IMR-90 (cell line): ENCODE measurements at regions not wholly inside any gene's neighbourhood (a gene's known extent, or its start where the extent isn't known, plus 50 kb on each side); places are given as distances from the start of the nearest gene placed in this dataset.

Experiments used
- ATAC-seq: fragments of 200-7000 bp; cut with Tn5 transposase; 2 replicates; pipeline ENCODE4 v1.9.1; 2020; ENCODE audit warnings: low read depth, mild to moderate bottlenecking, moderate library complexity
- BruUV-seq: library from RNA; stranded (reverse); fragments of 400-500 nt; replicated peaks from 2 replicates; lab custom pipeline; 2021; lab: Mats Ljungman, UMichigan
- CTCF ChIA-PET: fragments of 300-600 bp; formaldehyde crosslinking; extraction: SDS; loops from one replicate; lab custom pipeline; 2021; ENCODE audit warnings: antibody characterized with exemption; lab: Yijun Ruan, JAX
- POLR2A ChIA-PET: fragments of 300-600 bp; sonication (Branson Sonifier 250); formaldehyde crosslinking; loops from one replicate; lab custom pipeline; 2022; ENCODE audit warnings: antibody characterized with exemption; ENCODE audit not compliant: unreplicated experiment; lab: Charles Lee
- DNase-seq: peaks from one replicate; pipeline ENCODE4 v3.0.0; 2013
- H2AFZ ChIP-seq: replicated peaks from 2 replicates; pipeline ENCODE3; 2013; ENCODE audit warnings: low read length, mild to moderate bottlenecking; ENCODE audit not compliant: poor library complexity
- H2AK5ac ChIP-seq: 2 replicates; pipeline ENCODE4 v1.6.1; 2013; ENCODE audit warnings: low read depth, low read length, inconsistent platforms
- H2AK9ac ChIP-seq: replicated peaks from 2 replicates; pipeline ENCODE3; 2013; ENCODE audit warnings: mild to moderate bottlenecking, low read depth, low read length, moderate library complexity; ENCODE audit not compliant: poor library complexity
- H2BK120ac ChIP-seq: 2 replicates; pipeline ENCODE4 v1.6.1; 2013; ENCODE audit warnings: low read depth, low read length, inconsistent platforms
- H2BK15ac ChIP-seq: 3 replicates; pipeline ENCODE4 v1.6.1; 2013; ENCODE audit warnings: low read depth, low read length, inconsistent platforms
- H2BK20ac ChIP-seq: 2 replicates; pipeline ENCODE4 v1.6.1; 2013; ENCODE audit warnings: low read depth, mild to moderate bottlenecking, inconsistent platforms, low read length, moderate library complexity
- H2BK5ac ChIP-seq: 2 replicates; pipeline ENCODE4 v1.6.1; 2013; ENCODE audit warnings: mild to moderate bottlenecking, low read depth, low read length, inconsistent platforms; ENCODE audit not compliant: poor library complexity, severe bottlenecking
- H3K14ac ChIP-seq: replicated peaks from 2 replicates; pipeline ENCODE4 v1.6.1; 2013; ENCODE audit warnings: low read depth, low read length, inconsistent platforms
- H3K18ac ChIP-seq: 2 replicates; pipeline ENCODE4 v1.6.1; 2013; ENCODE audit warnings: low read depth, low read length, control low read depth
- H3K23ac ChIP-seq: 2 replicates; pipeline ENCODE4 v1.6.1; 2013; ENCODE audit warnings: low read depth, low read length, inconsistent platforms
- H3K27ac ChIP-seq: 2 replicates; pipeline ENCODE4 v1.5.1; 2013; ENCODE audit warnings: mild to moderate bottlenecking, control low read depth, low read length; ENCODE audit not compliant: insufficient read depth
- H3K27me3 ChIP-seq: 2 replicates; pipeline ENCODE4 v1.6.1; 2013; ENCODE audit warnings: low read length; ENCODE audit not compliant: control insufficient read depth, insufficient read depth
- H3K36me3 ChIP-seq: 2 replicates; pipeline ENCODE4 v1.6.1; 2013; ENCODE audit warnings: low read length, mixed read lengths; ENCODE audit not compliant: control insufficient read depth, insufficient read depth
- H3K4ac ChIP-seq: 2 replicates; pipeline ENCODE4 v1.6.1; 2013; ENCODE audit warnings: low read depth, low read length, inconsistent platforms
- H3K4me1 ChIP-seq: 2 replicates; pipeline ENCODE4 v1.6.1; 2013; ENCODE audit warnings: low read length, mixed read lengths; ENCODE audit not compliant: control insufficient read depth, insufficient read depth
- H3K4me2 ChIP-seq: 2 replicates; pipeline ENCODE4 v1.6.1; 2013; ENCODE audit warnings: low read depth, mild to moderate bottlenecking, control low read depth, low read length, moderate library complexity
- H3K4me3 ChIP-seq: 2 replicates; pipeline ENCODE4 v1.5.1; 2013; ENCODE audit warnings: low read depth, mild to moderate bottlenecking, control low read depth, low read length, moderate library complexity; ENCODE audit not compliant: insufficient read depth
- H3K56ac ChIP-seq: 2 replicates; pipeline ENCODE4 v1.6.1; 2013; ENCODE audit warnings: low read length, inconsistent platforms; ENCODE audit not compliant: insufficient read depth; ENCODE audit errors: extremely low read depth
- H3K79me1 ChIP-seq, 2 experiments: 2 replicates each; pipeline ENCODE4 v1.6.1; 2013; ENCODE audit warnings: low read length in 2 of 2, inconsistent platforms in 1 of 2, low read depth in 1 of 2
- H3K9ac ChIP-seq: 2 replicates; pipeline ENCODE4 v1.6.1; 2013; ENCODE audit warnings: low read depth, low read length, control low read depth
- H3K9me1 ChIP-seq: 2 replicates; pipeline ENCODE4 v1.6.1; 2013; ENCODE audit warnings: low read length, inconsistent platforms; ENCODE audit not compliant: insufficient read depth
- H3K9me3 ChIP-seq: 2 replicates; pipeline ENCODE4 v1.6.1; 2013; ENCODE audit warnings: low read length; ENCODE audit not compliant: control insufficient read depth, insufficient read depth
- H4K20me1 ChIP-seq: 2 replicates; pipeline ENCODE4 v1.6.1; 2013; ENCODE audit warnings: low read length, inconsistent platforms; ENCODE audit not compliant: insufficient read depth
- H4K5ac ChIP-seq: 2 replicates; pipeline ENCODE4 v1.6.1; 2013; ENCODE audit warnings: mild to moderate bottlenecking, low read depth, low read length, control low read depth
- H4K8ac ChIP-seq, 2 experiments: 2 replicates each; pipeline ENCODE4 v1.6.1; 2013; ENCODE audit warnings: low read depth in 2 of 2, low read length in 2 of 2, control low read depth in 1 of 2, inconsistent platforms in 1 of 2
- H4K91ac ChIP-seq: 2 replicates; pipeline ENCODE4 v1.6.1; 2013; ENCODE audit warnings: low read depth, low read length, inconsistent platforms; ENCODE audit not compliant: insufficient read depth
- BHLHE40 ChIP-seq: fragments of 150-350 bp; IDR thresholded peaks from 2 replicates; pipeline ENCODE4 v1.6.1; 2016; ENCODE audit warnings: mild to moderate bottlenecking, low read depth, low read length
- CEBPB ChIP-seq: IDR thresholded peaks from 2 replicates; pipeline ENCODE4 v1.6.1; 2012; ENCODE audit warnings: low read depth, low read length, improper control_type of control experiment
- CHD1 ChIP-seq: IDR thresholded peaks from 2 replicates; pipeline ENCODE4 v1.6.1; 2012; ENCODE audit warnings: low read depth, low read length, improper control_type of control experiment
- FOS ChIP-seq: fragments of 150-350 bp; IDR thresholded peaks from 2 replicates; pipeline ENCODE4 v1.6.1; 2016; ENCODE audit warnings: low read depth, low read length
- MAFK ChIP-seq: IDR thresholded peaks from 2 replicates; pipeline ENCODE4 v1.6.1; 2012; ENCODE audit warnings: low read depth, low read length, improper control_type of control experiment
- MAZ ChIP-seq: IDR thresholded peaks from 2 replicates; pipeline ENCODE4 v1.6.1; 2012; ENCODE audit warnings: low read depth, mild to moderate bottlenecking, low read length, improper control_type of control experiment, moderate library complexity, borderline replicate concordance
- MXI1 ChIP-seq: IDR thresholded peaks from 2 replicates; pipeline ENCODE4 v1.6.1; 2012; ENCODE audit warnings: low read depth, mild to moderate bottlenecking, low read length, moderate library complexity, borderline replicate concordance
- NFE2L2 ChIP-seq: fragments of 150-350 bp; IDR thresholded peaks from 2 replicates; pipeline ENCODE4 v1.6.1; 2016; ENCODE audit warnings: low read depth, mild to moderate bottlenecking, low read length
- POLR2A ChIP-seq: IDR thresholded peaks from 2 replicates; pipeline ENCODE4 v1.6.1; 2012; ENCODE audit warnings: mild to moderate bottlenecking, low read depth, low read length
- RAD21 ChIP-seq: IDR thresholded peaks from 2 replicates; pipeline ENCODE4 v1.6.1; 2012; ENCODE audit warnings: low read length, improper control_type of control experiment
- RCOR1 ChIP-seq: IDR thresholded peaks from 2 replicates; pipeline ENCODE4 v1.6.1; 2012; ENCODE audit warnings: mild to moderate bottlenecking, low read length, improper control_type of control experiment; ENCODE audit not compliant: insufficient replicate concordance
- RFX5 ChIP-seq: IDR thresholded peaks from 2 replicates; pipeline ENCODE4 v1.8.0; 2012; ENCODE audit warnings: low read depth, mild to moderate bottlenecking, low read length, moderate library complexity
- SMC3 ChIP-seq: fragments of 150-350 bp; IDR thresholded peaks from 2 replicates; pipeline ENCODE4 v1.6.1; 2016; ENCODE audit warnings: low read depth, mild to moderate bottlenecking, antibody characterized with exemption, low read length, moderate library complexity
- WGBS, 2 experiments: methylation state at CpG; one replicate each; pipeline versions ENCODE4 v1.1.5 to v1.1.7; 2013; ENCODE audit warnings: missing lambda C conversion rate in 2 of 2; ENCODE audit not compliant: insufficient read length in 1 of 2; ENCODE audit errors: extremely low coverage in 2 of 2; 5-methylcytosine and 5-hydroxymethylcytosine counted together
- dilution Hi-C: fragments of 300-500 bp; cut with HindIII; formaldehyde crosslinking; loops from one replicate; pipeline ENCODE4 v1.14.3; 2018; ENCODE audit warnings: low sequenced_read_pairs; ENCODE audit not compliant: unreplicated experiment
- in situ Hi-C: fragments of 300-500 bp; cut with MboI; formaldehyde crosslinking; loops from 3 replicates; pipeline ENCODE4 v1.14.3; 2019; ENCODE audit warnings: low sequenced_read_pairs, inconsistent platforms, mixed read lengths
- intact Hi-C: fragments of 100-400 bp; cut with micrococcal nuclease; formaldehyde crosslinking; loops from 2 replicates; pipeline ENCODE4 v1.10.0; 2022
- TF ChIP-seq, protein P1 (sequence below): fragments of 150-350 bp; IDR thresholded peaks from 2 replicates; pipeline ENCODE4 v1.6.1; 2017; ENCODE audit warnings: mild to moderate bottlenecking, antibody characterized with exemption, low read length, low read depth
- TF ChIP-seq, protein P2 (sequence below): conservative IDR thresholded peaks from 2 replicates; pipeline ENCODE4 v1.5.1; 2012; ENCODE audit warnings: mild to moderate bottlenecking, low read depth, low read length, improper control_type of control experiment
- TF ChIP-seq, protein P3 (sequence below): fragments of 150-350 bp; IDR thresholded peaks from 2 replicates; pipeline ENCODE4 v1.6.1; 2016; ENCODE audit warnings: low read depth, mild to moderate bottlenecking, low read length, moderate library complexity, borderline replicate concordance

DNA sequence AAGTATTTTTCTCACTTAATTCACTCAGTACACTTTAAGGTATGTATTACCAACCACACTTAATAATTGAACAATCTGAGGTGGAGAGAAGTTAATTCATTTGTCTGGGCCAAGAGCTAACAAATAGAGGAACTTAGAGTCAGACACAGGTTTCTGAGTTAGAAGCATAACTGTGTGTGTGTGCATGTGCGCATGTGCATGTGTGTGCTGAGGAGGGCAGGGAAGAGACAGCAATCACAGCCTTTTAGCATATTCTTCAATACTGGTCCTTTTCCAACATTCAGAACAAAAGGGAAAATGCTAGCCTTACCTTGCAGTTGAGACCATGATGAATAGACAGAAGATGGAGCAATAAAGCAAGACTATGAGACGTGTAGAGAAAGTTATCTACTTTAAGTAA is 136.2 kb upstream of the ATP5MC3 start:
- H4K8ac ChIP-seq = no peak overlapping the region
- H3K9ac ChIP-seq = no peak overlapping the region
- H3K4me1 ChIP-seq = no peaks in the 10 kb centered on the region
- DNase-seq = no peak
- no peaks in the 10 kb centered on the region for H3K9me1 ChIP-seq
- intact Hi-C loops (no loop called here), dilution Hi-C loops (no loop called here), in situ Hi-C loops (no loop called here)
- no CpG with 5 or more reads among the region's 2 CpGs for WGBS, 2 experiments
- no peak overlapping the region for H2BK120ac ChIP-seq
- no peaks in the 10 kb centered on the region for H3K36me3 ChIP-seq
- no peak overlapping the region for H2AK9ac ChIP-seq
- H2AK5ac ChIP-seq = no peak overlapping the region
- H2AFZ ChIP-seq = no peak overlapping the region
- no peak overlapping the region for H3K14ac ChIP-seq
- H3K27ac ChIP-seq = no peak overlapping the region
- CTCF ChIA-PET = no interaction called here
- no peak overlapping the region for H2BK15ac ChIP-seq
- ATAC-seq = no peak
- no peaks in the 10 kb centered on the region for H3K27me3 ChIP-seq
- no peak overlapping the region for H2BK5ac ChIP-seq
- no peak overlapping the region for H3K23ac ChIP-seq
- no peaks in the 10 kb centered on the region for H3K9me3 ChIP-seq
- H3K56ac ChIP-seq = no peak overlapping the region
- no peaks in the 10 kb centered on the region for H4K20me1 ChIP-seq
- no peak overlapping the region for H4K91ac ChIP-seq
- H3K79me1 ChIP-seq = no peaks in the 10 kb centered on the region
- POLR2A ChIA-PET = no interaction called here
- H3K18ac ChIP-seq = no peak overlapping the region
- H4K5ac ChIP-seq = no peak overlapping the region
- H3K4me2 ChIP-seq = no peak overlapping the region
- H3K4ac ChIP-seq = no peak overlapping the region
- H3K4me3 ChIP-seq = no peak overlapping the region
- H2BK20ac ChIP-seq = no peak overlapping the region
- TF ChIP-seq POLR2A (no peak), MAZ (no peak), CEBPB (no peak), BHLHE40 (no peak), FOS (no peak), NFE2L2 (no peak), CHD1 (no peak), RAD21 (no peak), SMC3 (no peak), MXI1 (no peak), RFX5 (no peak), MAFK (no peak), RCOR1 (no peak)
- TF ChIP-seq, protein P1, sequence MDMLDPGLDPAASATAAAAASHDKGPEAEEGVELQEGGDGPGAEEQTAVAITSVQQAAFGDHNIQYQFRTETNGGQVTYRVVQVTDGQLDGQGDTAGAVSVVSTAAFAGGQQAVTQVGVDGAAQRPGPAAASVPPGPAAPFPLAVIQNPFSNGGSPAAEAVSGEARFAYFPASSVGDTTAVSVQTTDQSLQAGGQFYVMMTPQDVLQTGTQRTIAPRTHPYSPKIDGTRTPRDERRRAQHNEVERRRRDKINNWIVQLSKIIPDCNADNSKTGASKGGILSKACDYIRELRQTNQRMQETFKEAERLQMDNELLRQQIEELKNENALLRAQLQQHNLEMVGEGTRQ = no peak
- TF ChIP-seq, protein P2, sequence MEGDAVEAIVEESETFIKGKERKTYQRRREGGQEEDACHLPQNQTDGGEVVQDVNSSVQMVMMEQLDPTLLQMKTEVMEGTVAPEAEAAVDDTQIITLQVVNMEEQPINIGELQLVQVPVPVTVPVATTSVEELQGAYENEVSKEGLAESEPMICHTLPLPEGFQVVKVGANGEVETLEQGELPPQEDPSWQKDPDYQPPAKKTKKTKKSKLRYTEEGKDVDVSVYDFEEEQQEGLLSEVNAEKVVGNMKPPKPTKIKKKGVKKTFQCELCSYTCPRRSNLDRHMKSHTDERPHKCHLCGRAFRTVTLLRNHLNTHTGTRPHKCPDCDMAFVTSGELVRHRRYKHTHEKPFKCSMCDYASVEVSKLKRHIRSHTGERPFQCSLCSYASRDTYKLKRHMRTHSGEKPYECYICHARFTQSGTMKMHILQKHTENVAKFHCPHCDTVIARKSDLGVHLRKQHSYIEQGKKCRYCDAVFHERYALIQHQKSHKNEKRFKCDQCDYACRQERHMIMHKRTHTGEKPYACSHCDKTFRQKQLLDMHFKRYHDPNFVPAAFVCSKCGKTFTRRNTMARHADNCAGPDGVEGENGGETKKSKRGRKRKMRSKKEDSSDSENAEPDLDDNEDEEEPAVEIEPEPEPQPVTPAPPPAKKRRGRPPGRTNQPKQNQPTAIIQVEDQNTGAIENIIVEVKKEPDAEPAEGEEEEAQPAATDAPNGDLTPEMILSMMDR = no peak
- TF ChIP-seq, protein P3, sequence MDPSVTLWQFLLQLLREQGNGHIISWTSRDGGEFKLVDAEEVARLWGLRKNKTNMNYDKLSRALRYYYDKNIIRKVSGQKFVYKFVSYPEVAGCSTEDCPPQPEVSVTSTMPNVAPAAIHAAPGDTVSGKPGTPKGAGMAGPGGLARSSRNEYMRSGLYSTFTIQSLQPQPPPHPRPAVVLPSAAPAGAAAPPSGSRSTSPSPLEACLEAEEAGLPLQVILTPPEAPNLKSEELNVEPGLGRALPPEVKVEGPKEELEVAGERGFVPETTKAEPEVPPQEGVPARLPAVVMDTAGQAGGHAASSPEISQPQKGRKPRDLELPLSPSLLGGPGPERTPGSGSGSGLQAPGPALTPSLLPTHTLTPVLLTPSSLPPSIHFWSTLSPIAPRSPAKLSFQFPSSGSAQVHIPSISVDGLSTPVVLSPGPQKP = no peak
- BruUV-seq = no TSS peak
